ENCODE measurements at regions not wholly inside any gene's neighbourhood (a gene's known extent, or its start where the extent isn't known, plus 50 kb on each side); places are given as distances from the start of the nearest gene placed in this dataset.

DNA sequence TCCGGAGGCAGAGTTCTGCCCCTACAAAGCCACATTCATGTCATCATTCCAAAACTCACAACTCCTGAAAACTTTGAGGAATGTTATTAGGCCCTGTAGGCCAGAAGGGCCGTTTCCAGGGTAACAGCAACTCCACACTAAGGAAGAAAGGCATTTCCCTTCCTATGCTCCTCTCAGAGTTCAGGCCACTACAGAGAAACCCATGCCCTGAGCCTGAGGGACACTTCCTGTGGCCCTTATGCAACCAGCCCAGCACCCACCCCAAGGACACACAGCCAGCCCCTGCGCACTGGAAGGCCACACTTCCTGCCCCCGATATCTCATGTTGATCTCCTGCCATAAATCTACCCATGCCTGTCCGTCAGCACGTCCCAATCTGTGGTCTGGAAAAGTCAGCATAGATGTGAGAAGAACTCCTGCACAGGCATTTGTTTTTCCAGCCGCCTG lies 289.3 kb downstream of the BCOR start (continued):
- TF ChIP-seq TEAD4 (IDR thresholded peaks at IDR 0.05; ENCODE audit: low read length) (no peak), TEAD4 (CRISPR knock-in tag; IDR thresholded peaks at IDR 0.05; ENCODE audit: borderline replicate concordance) (no peak), TCF7L2 (IDR thresholded peaks at IDR 0.05; ENCODE audit: low read depth, low read length) (no peak), SIRT6 (IDR thresholded peaks at IDR 0.05; ENCODE audit: low read depth, low read length) (no peak), RFX1 (IDR thresholded peaks at IDR 0.05) (peak; percentile 30; the same call in 1 of the 2 replicates), ZBTB1 (CRISPR knock-in tag; IDR thresholded peaks at IDR 0.05; ENCODE audit: borderline replicate concordance, low read depth) (no peak), YBX1 (IDR thresholded peaks at IDR 0.05) (no peak), NFRKB (IDR thresholded peaks at IDR 0.05; ENCODE audit: low read depth) (no peak), MAFG (tag; conservative IDR thresholded peaks at IDR 0.05) (no peak), ILF3 (IDR thresholded peaks at IDR 0.05; ENCODE audit: borderline replicate concordance) (no peak), BCOR (IDR thresholded peaks at IDR 0.05) (no peak), TAF15 (IDR thresholded peaks at IDR 0.05; ENCODE audit: low read depth, low read length) (no peak), RFX5 (IDR thresholded peaks at IDR 0.05; ENCODE audit: low read depth, low read length) (no peak), ZNF384 (IDR thresholded peaks at IDR 0.05; ENCODE audit: low read depth, low read length) (no peak), ZNF347 (CRISPR knock-in tag; IDR thresholded peaks at IDR 0.05; ENCODE audit: low read depth) (no peak), PURB (CRISPR knock-in tag; IDR thresholded peaks at IDR 0.05; ENCODE audit: low read depth) (no peak), PHF20 (IDR thresholded peaks at IDR 0.05; ENCODE audit: partially characterized antibody) (no peak), NCOA6 (IDR thresholded peaks at IDR 0.05) (no peak), HNRNPLL (IDR thresholded peaks at IDR 0.05; ENCODE audit: low read depth, low read length, poor library complexity, severe bottlenecking) (no peak), ZNF174 (CRISPR knock-in tag; IDR thresholded peaks at IDR 0.05) (no peak)
- TF ChIP-seq, protein P1, sequence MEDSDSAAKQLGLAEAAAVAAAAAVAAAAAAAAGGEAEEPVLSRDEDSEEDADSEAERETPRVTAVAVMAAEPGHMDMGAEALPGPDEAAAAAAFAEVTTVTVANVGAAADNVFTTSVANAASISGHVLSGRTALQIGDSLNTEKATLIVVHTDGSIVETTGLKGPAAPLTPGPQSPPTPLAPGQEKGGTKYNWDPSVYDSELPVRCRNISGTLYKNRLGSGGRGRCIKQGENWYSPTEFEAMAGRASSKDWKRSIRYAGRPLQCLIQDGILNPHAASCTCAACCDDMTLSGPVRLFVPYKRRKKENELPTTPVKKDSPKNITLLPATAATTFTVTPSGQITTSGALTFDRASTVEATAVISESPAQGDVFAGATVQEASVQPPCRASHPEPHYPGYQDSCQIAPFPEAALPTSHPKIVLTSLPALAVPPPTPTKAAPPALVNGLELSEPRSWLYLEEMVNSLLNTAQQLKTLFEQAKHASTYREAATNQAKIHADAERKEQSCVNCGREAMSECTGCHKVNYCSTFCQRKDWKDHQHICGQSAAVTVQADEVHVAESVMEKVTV (CRISPR knock-in tag; IDR thresholded peaks at IDR 0.05) = no peak
- TF ChIP-seq, protein P2, sequence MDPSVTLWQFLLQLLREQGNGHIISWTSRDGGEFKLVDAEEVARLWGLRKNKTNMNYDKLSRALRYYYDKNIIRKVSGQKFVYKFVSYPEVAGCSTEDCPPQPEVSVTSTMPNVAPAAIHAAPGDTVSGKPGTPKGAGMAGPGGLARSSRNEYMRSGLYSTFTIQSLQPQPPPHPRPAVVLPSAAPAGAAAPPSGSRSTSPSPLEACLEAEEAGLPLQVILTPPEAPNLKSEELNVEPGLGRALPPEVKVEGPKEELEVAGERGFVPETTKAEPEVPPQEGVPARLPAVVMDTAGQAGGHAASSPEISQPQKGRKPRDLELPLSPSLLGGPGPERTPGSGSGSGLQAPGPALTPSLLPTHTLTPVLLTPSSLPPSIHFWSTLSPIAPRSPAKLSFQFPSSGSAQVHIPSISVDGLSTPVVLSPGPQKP (CRISPR knock-in tag; IDR thresholded peaks at IDR 0.05) = no peak
- TF ChIP-seq, protein P3, sequence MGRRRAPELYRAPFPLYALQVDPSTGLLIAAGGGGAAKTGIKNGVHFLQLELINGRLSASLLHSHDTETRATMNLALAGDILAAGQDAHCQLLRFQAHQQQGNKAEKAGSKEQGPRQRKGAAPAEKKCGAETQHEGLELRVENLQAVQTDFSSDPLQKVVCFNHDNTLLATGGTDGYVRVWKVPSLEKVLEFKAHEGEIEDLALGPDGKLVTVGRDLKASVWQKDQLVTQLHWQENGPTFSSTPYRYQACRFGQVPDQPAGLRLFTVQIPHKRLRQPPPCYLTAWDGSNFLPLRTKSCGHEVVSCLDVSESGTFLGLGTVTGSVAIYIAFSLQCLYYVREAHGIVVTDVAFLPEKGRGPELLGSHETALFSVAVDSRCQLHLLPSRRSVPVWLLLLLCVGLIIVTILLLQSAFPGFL (CRISPR knock-in tag; IDR thresholded peaks at IDR 0.05) = no peak
- TF ChIP-seq, protein P4, sequence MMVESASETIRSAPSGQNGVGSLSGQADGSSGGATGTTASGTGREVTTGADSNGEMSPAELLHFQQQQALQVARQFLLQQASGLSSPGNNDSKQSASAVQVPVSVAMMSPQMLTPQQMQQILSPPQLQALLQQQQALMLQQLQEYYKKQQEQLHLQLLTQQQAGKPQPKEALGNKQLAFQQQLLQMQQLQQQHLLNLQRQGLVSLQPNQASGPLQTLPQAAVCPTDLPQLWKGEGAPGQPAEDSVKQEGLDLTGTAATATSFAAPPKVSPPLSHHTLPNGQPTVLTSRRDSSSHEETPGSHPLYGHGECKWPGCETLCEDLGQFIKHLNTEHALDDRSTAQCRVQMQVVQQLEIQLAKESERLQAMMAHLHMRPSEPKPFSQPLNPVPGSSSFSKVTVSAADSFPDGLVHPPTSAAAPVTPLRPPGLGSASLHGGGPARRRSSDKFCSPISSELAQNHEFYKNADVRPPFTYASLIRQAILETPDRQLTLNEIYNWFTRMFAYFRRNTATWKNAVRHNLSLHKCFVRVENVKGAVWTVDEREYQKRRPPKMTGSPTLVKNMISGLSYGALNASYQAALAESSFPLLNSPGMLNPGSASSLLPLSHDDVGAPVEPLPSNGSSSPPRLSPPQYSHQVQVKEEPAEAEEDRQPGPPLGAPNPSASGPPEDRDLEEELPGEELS (CRISPR knock-in tag; IDR thresholded peaks at IDR 0.05; ENCODE audit: borderline replicate concordance) = no peak
- TF ChIP-seq, protein P5, sequence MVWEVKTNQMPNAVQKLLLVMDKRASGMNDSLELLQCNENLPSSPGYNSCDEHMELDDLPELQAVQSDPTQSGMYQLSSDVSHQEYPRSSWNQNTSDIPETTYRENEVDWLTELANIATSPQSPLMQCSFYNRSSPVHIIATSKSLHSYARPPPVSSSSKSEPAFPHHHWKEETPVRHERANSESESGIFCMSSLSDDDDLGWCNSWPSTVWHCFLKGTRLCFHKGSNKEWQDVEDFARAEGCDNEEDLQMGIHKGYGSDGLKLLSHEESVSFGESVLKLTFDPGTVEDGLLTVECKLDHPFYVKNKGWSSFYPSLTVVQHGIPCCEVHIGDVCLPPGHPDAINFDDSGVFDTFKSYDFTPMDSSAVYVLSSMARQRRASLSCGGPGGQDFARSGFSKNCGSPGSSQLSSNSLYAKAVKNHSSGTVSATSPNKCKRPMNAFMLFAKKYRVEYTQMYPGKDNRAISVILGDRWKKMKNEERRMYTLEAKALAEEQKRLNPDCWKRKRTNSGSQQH (CRISPR knock-in tag; IDR thresholded peaks at IDR 0.05) = no peak
